WTC11 (cell line): ENCODE measurements at regions not wholly inside any gene's neighbourhood (a gene's known extent, or its start where the extent isn't known, plus 50 kb on each side); places are given as distances from the start of the nearest gene placed in this dataset.

Source experiments
- ATAC-seq: fragments of 200-7000 bp; cut with Tn5 transposase; 2 replicates; pipeline ENCODE4 v1.10.0; 2021; ENCODE audit warnings: mild to moderate bottlenecking, moderate library complexity
- CTCF ChIA-PET: fragments of 300-600 bp; sonication (Branson Sonifier 250); formaldehyde crosslinking; loops from one replicate; lab custom pipeline; 2021; ENCODE audit warnings: antibody characterized with exemption; lab: Charles Lee
- POLR2A ChIA-PET: fragments of 350-600 bp; sonication (Branson Sonifier 250); formaldehyde crosslinking; loops from one replicate; lab custom pipeline; 2021; ENCODE audit warnings: antibody characterized with exemption; lab: Charles Lee
- DNase-seq: peaks from one replicate; pipeline ENCODE4 v3.0.0; 2021; ENCODE audit warnings: low spot score
- H3K27ac Mint-ChIP-seq: 2 replicates; pipeline ENCODE4 v1.8.0; 2021; ENCODE audit warnings: mixed read lengths
- H3K27me3 Mint-ChIP-seq: 2 replicates; pipeline ENCODE4 v1.8.0; 2021; ENCODE audit warnings: low read depth, mild to moderate bottlenecking, moderate library complexity, mixed read lengths
- H3K36me3 Mint-ChIP-seq: 2 replicates; pipeline ENCODE4 v1.8.0; 2021; ENCODE audit warnings: mixed read lengths
- H3K4me1 Mint-ChIP-seq: 2 replicates; pipeline ENCODE4 v1.8.0; 2022; ENCODE audit warnings: mixed read lengths
- H3K4me3 Mint-ChIP-seq: 2 replicates; pipeline ENCODE4 v1.8.0; 2021; ENCODE audit warnings: mild to moderate bottlenecking, moderate library complexity, mixed read lengths
- H3K9me3 Mint-ChIP-seq: 2 replicates; pipeline ENCODE4 v1.8.0; 2021; ENCODE audit warnings: mixed read lengths
- AFF4 ChIP-seq: sonication (generic); formaldehyde crosslinking; IDR thresholded peaks from 2 replicates; pipeline ENCODE4 v1.8.1; 2023; ENCODE audit warnings: mild to moderate bottlenecking, missing genetic modification reagents, borderline replicate concordance
- ATF6 ChIP-seq: sonication (generic); formaldehyde crosslinking; IDR thresholded peaks from 2 replicates; pipeline ENCODE4 v1.8.1; 2023; ENCODE audit warnings: mild to moderate bottlenecking, missing genetic modification reagents
- JAZF1 ChIP-seq: fragments of 250-450 bp; sonication (Bioruptor Pico); IDR thresholded peaks from 2 replicates; pipeline ENCODE4 v1.9.0; 2021; ENCODE audit warnings: moderate library complexity, mild to moderate bottlenecking, inconsistent platforms
- KAT7 ChIP-seq: sonication (generic); formaldehyde crosslinking; IDR thresholded peaks from 2 replicates; pipeline ENCODE4 v1.8.1; 2023; ENCODE audit warnings: missing genetic modification reagents, mild to moderate bottlenecking, borderline replicate concordance
- MXD4 ChIP-seq: fragments of 250-450 bp; sonication (Bioruptor Pico); IDR thresholded peaks from 2 replicates; pipeline ENCODE4 v1.8.0; 2021; ENCODE audit warnings: mild to moderate bottlenecking, moderate library complexity, borderline replicate concordance
- NFE2L1 ChIP-seq: sonication (generic); formaldehyde crosslinking; IDR thresholded peaks from 2 replicates; pipeline ENCODE4 v1.8.1; 2023; ENCODE audit warnings: missing genetic modification reagents
- NFYB ChIP-seq: sonication (generic); formaldehyde crosslinking; conservative IDR thresholded peaks from 2 replicates; pipeline ENCODE4 v1.8.0; 2022; ENCODE audit warnings: low read depth, missing genetic modification reagents
- RELA ChIP-seq: sonication (generic); formaldehyde crosslinking; IDR thresholded peaks from 2 replicates; pipeline ENCODE4 v1.8.1; 2022; ENCODE audit warnings: missing genetic modification reagents, mild to moderate bottlenecking, borderline replicate concordance
- ZNF219 ChIP-seq: sonication (generic); formaldehyde crosslinking; IDR thresholded peaks from 2 replicates; pipeline ENCODE4 v1.8.0; 2023; ENCODE audit warnings: missing genetic modification reagents, mild to moderate bottlenecking, borderline replicate concordance
- ZNF281 ChIP-seq: sonication (generic); formaldehyde crosslinking; IDR thresholded peaks from 2 replicates; pipeline ENCODE4 v1.8.0; 2023; ENCODE audit warnings: mild to moderate bottlenecking, missing genetic modification reagents
- ZNF425 ChIP-seq: fragments of 250-450 bp; sonication (Bioruptor Pico); conservative IDR thresholded peaks from 2 replicates; pipeline ENCODE4 v1.9.0; 2021; ENCODE audit warnings: mild to moderate bottlenecking
- ZNF512 ChIP-seq: sonication (generic); formaldehyde crosslinking; IDR thresholded peaks from 2 replicates; pipeline ENCODE4 v1.8.1; 2022; ENCODE audit warnings: missing genetic modification reagents, borderline replicate concordance
- TF ChIP-seq, protein P1 (sequence below): sonication (generic); formaldehyde crosslinking; IDR thresholded peaks from 2 replicates; pipeline ENCODE4 v1.8.0; 2023; ENCODE audit warnings: missing genetic modification reagents, mild to moderate bottlenecking, borderline replicate concordance
- TF ChIP-seq, protein P2 (sequence below): sonication (generic); formaldehyde crosslinking; IDR thresholded peaks from 2 replicates; pipeline ENCODE4 v1.8.0; 2022; ENCODE audit warnings: mild to moderate bottlenecking, missing genetic modification reagents

DNA sequence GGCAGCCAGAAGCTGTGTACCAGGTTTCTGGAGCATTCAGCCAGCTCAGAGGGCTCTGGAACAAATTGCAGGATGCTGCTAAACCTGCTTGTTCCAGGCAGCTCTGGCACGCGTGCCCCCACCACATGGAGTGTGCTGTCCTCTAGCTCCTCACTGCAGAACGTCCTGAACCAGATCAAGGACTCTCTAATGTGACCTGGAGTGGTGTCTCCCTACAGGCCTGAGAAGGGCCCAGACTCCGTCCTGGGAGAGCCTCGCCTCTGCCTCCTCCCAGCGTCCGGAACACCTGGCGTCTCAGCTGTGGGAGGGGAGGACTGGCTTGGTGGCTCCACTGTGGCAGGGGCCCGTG, 115.6 kb upstream of the GPC1 start (continued):
- TF ChIP-seq MXD4 = no peak
- TF ChIP-seq, protein P1, sequence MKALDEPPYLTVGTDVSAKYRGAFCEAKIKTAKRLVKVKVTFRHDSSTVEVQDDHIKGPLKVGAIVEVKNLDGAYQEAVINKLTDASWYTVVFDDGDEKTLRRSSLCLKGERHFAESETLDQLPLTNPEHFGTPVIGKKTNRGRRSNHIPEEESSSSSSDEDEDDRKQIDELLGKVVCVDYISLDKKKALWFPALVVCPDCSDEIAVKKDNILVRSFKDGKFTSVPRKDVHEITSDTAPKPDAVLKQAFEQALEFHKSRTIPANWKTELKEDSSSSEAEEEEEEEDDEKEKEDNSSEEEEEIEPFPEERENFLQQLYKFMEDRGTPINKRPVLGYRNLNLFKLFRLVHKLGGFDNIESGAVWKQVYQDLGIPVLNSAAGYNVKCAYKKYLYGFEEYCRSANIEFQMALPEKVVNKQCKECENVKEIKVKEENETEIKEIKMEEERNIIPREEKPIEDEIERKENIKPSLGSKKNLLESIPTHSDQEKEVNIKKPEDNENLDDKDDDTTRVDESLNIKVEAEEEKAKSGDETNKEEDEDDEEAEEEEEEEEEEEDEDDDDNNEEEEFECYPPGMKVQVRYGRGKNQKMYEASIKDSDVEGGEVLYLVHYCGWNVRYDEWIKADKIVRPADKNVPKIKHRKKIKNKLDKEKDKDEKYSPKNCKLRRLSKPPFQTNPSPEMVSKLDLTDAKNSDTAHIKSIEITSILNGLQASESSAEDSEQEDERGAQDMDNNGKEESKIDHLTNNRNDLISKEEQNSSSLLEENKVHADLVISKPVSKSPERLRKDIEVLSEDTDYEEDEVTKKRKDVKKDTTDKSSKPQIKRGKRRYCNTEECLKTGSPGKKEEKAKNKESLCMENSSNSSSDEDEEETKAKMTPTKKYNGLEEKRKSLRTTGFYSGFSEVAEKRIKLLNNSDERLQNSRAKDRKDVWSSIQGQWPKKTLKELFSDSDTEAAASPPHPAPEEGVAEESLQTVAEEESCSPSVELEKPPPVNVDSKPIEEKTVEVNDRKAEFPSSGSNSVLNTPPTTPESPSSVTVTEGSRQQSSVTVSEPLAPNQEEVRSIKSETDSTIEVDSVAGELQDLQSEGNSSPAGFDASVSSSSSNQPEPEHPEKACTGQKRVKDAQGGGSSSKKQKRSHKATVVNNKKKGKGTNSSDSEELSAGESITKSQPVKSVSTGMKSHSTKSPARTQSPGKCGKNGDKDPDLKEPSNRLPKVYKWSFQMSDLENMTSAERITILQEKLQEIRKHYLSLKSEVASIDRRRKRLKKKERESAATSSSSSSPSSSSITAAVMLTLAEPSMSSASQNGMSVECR (CRISPR knock-in tag) = no peak
- TF ChIP-seq ZNF425 (CRISPR knock-in tag) = no peak
- no peak for TF ChIP-seq AFF4
- TF ChIP-seq JAZF1 (CRISPR knock-in tag) = no peak
- no peak for TF ChIP-seq NFE2L1 (CRISPR knock-in tag)
- TF ChIP-seq NFYB (CRISPR knock-in tag) = no peak
- no peak for TF ChIP-seq KAT7 (CRISPR knock-in tag)

DNA sequence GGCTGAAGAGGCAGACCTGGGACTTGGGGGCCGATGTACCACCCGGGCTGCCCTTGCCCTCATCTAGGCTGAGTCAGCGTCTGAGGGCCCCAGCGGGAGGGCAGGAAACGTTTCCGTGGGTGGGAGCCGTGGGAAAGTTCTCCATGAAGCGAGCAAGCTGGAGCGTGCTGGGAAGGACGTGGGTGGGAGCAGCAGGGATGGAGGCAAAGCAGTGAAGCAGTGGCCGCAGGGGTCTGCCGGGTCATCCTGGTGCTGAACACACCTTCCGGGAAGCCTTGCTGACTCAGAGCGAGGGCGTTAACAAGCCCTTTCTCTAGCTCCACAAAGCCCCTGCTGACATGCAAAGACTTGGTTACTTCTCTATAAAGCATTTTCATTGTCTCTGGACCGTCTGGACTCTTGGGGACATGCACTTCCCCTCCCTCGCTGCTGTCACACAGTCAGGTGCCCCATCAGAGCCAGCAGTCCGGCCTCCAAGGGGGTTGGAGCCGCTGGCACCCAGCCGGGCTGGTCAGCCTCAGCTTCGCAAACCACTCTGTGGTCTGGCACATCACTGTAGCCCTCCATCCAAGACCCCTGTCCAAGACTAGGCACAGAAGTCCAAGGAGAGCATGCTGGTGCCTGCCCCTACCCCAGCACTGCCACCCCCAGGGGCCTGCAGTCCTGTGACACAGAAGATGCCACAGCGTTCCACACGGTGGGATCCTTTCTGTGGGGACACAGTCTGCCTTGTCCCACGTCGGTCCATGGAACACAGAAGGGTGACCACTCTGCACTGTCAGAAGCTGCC, 115.1 kb upstream of the GPC1 start:
- DNase-seq (no peak), ATAC-seq (no peak)
- Mint-ChIP-seq H3K27ac (no peak overlapping the region), H3K36me3 (no peaks in the 10 kb centered on the region), H3K9me3 (peaks cover 19% of the 10 kb centered on the region), H3K27me3 (no peaks in the 10 kb centered on the region), H3K4me3 (no peak overlapping the region), H3K4me1 (0 out of 2 replicates have a peak, but pooled peaks cover 2% of the 10 kb centered on the region)
- ChIA-PET CTCF (interaction anchor here (1.5 kb wide), 1 partner anchor 15 kb away, joined by 3 read pairs; no protein-coding TSS in a partner anchor), POLR2A (no interaction called here)
- no peak for TF ChIP-seq ZNF512 (CRISPR knock-in tag)
- no peak for TF ChIP-seq RELA (CRISPR knock-in tag)
- TF ChIP-seq ZNF281 (CRISPR knock-in tag) = no peak
- TF ChIP-seq ZNF219 (CRISPR knock-in tag) = no peak
- TF ChIP-seq ATF6 = no peak
- TF ChIP-seq, protein P2, sequence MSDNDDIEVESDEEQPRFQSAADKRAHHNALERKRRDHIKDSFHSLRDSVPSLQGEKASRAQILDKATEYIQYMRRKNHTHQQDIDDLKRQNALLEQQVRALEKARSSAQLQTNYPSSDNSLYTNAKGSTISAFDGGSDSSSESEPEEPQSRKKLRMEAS (CRISPR knock-in tag) = no peak
